Sigmoid colon (tissue), 4 donors: ENCODE measurements at regions not wholly inside any gene's neighbourhood (a gene's known extent, or its start where the extent isn't known, plus 50 kb on each side); places are given as distances from the start of the nearest gene placed in this dataset.

Experiments used
- CTCF ChIP-seq, 4 experiments: fragments of 450-650 bp in 3 of 4; fragments of 200-600 bp in 1 of 4; IDR thresholded peaks; one replicate each; pipeline ENCODE4 v1.5.1; 2016 to 2019; ENCODE audit warnings: antibody characterized with exemption in 4 of 4, mild to moderate bottlenecking in 3 of 4, moderate library complexity in 2 of 4
- POLR2A ChIP-seq, 2 donors: fragments of 450-650 bp; IDR thresholded peaks; one replicate each; pipeline ENCODE4 v1.6.1; 2016; ENCODE audit warnings: antibody characterized with exemption in 2 of 2, mild to moderate bottlenecking in 2 of 2, moderate library complexity in 2 of 2
- POLR2AphosphoS5 ChIP-seq, 4 donors: sonication (generic); formaldehyde crosslinking; IDR thresholded peaks; one replicate each; pipeline ENCODE4 v1.6.1; 2017; ENCODE audit warnings: antibody characterized with exemption in 4 of 4

- no peak for TF ChIP-seq POLR2A (IDR thresholded peaks at IDR 0.05)
- TF ChIP-seq POLR2AphosphoS5 (IDR thresholded peaks at IDR 0.05), result no peak
- TF ChIP-seq CTCF (IDR thresholded peaks at IDR 0.05), result no peak
Measured at GRCh38 chr6:760982-761955, 68.3 kb upstream of the EXOC2 start.
